Esophagus muscularis mucosa (tissue), 3 donors: ENCODE measurements at regions not wholly inside any gene's neighbourhood (a gene's known extent, or its start where the extent isn't known, plus 50 kb on each side); places are given as distances from the start of the nearest gene placed in this dataset.

Experiments used
- CTCF ChIP-seq, 3 experiments: fragments of 200-600 bp in 2 of 3; fragments of 450-650 bp in 1 of 3; sonication (generic) in 2 of 3; IDR thresholded peaks; one replicate each; pipeline ENCODE4 v1.5.1; 2017 to 2019; ENCODE audit warnings: antibody characterized with exemption in 3 of 3, mild to moderate bottlenecking in 2 of 3, moderate library complexity in 1 of 3
- POLR2A ChIP-seq: fragments of 450-650 bp; IDR thresholded peaks from one replicate; pipeline ENCODE4 v1.6.1; 2017; ENCODE audit warnings: antibody characterized with exemption, moderate library complexity, mild to moderate bottlenecking, low read depth

- TF ChIP-seq CTCF (IDR thresholded peaks at IDR 0.05) (no peak), POLR2A (no peak)
Observed at GRCh38 chr3:55376753-55377347, 110.3 kb downstream of the WNT5A start.
